K562 (cell line): ENCODE measurements at regions not wholly inside any gene's neighbourhood (a gene's known extent, or its start where the extent isn't known, plus 50 kb on each side); places are given as distances from the start of the nearest gene placed in this dataset.

Source experiments
- CTBP1 ChIP-seq: fragments of 450-650 bp; IDR thresholded peaks from 2 replicates; pipeline ENCODE4 v1.6.1; 2016; ENCODE audit warnings: borderline replicate concordance
- TAF15 ChIP-seq: fragments of 200-400 bp; formaldehyde crosslinking; IDR thresholded peaks from 2 replicates; pipeline ENCODE4 v1.6.1; 2017; ENCODE audit warnings: mild to moderate bottlenecking, low read depth, low read length, moderate library complexity
- ZNF143 ChIP-seq: sonication (generic); formaldehyde crosslinking; IDR thresholded peaks from 2 replicates; pipeline ENCODE4 v1.9.0; 2022; ENCODE audit warnings: mild to moderate bottlenecking, missing genetic modification reagents
- ZNF431 ChIP-seq: sonication (generic); formaldehyde crosslinking; IDR thresholded peaks from 2 replicates; pipeline ENCODE4 v1.8.0; 2022; ENCODE audit warnings: mild to moderate bottlenecking, missing genetic modification reagents
- ZNF436 ChIP-seq: fragments of 250-450, 450-650 bp; sonication (Bioruptor Pico); formaldehyde crosslinking; IDR thresholded peaks from 2 replicates; pipeline ENCODE4 v1.7.0; 2020; ENCODE audit warnings: mild to moderate bottlenecking
- TF ChIP-seq, protein P1 (sequence below): fragments of 450-650 bp; IDR thresholded peaks from 2 replicates; pipeline ENCODE4 v1.6.1; 2016; ENCODE audit warnings: low read depth
- TF ChIP-seq, protein P2 (sequence below): fragments of 250-450 bp; sonication (Bioruptor Pico); IDR thresholded peaks from 2 replicates; pipeline ENCODE4 v1.4.0; 2020; ENCODE audit warnings: mild to moderate bottlenecking
- TF ChIP-seq, protein P3 (sequence below): sonication (generic); formaldehyde crosslinking; IDR thresholded peaks from 2 replicates; pipeline ENCODE4 v1.8.0; 2022; ENCODE audit warnings: missing genetic modification reagents, mild to moderate bottlenecking, moderate library complexity, borderline replicate concordance
- TF ChIP-seq, protein P4 (sequence below): IDR thresholded peaks from 3 replicates; pipeline ENCODE4 v1.6.1; 2011; ENCODE audit warnings: borderline replicate concordance, mild to moderate bottlenecking, moderate library complexity; ENCODE audit not compliant: insufficient read length; ENCODE audit errors: extremely low read depth
- TF ChIP-seq, protein P5 (sequence below): IDR thresholded peaks from 2 replicates; pipeline ENCODE4 v1.6.1; 2011; ENCODE audit warnings: borderline replicate concordance, low read depth, mild to moderate bottlenecking, moderate library complexity, low read length; ENCODE audit not compliant: insufficient read depth, poor library complexity, severe bottlenecking

DNA sequence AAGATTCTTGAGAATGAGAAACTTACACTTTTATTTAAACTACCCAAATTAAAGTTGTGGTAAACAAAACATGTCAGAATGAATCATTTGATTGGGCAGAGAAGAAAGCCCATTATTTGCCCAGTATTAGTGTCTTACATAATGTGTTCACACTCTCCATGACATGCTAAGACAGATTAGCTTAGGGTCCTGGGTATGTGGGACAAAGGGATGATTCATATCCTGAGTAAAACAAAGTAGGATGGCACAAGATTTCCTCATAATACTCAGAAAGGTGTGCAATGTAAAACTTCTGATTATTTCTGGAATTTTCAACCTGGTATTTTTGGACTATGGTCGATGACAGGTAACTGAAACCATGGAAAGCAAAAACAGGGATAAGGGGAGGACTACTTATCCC is 183.9 kb upstream of the POU5F2 start (continued):
- TF ChIP-seq, protein P1, sequence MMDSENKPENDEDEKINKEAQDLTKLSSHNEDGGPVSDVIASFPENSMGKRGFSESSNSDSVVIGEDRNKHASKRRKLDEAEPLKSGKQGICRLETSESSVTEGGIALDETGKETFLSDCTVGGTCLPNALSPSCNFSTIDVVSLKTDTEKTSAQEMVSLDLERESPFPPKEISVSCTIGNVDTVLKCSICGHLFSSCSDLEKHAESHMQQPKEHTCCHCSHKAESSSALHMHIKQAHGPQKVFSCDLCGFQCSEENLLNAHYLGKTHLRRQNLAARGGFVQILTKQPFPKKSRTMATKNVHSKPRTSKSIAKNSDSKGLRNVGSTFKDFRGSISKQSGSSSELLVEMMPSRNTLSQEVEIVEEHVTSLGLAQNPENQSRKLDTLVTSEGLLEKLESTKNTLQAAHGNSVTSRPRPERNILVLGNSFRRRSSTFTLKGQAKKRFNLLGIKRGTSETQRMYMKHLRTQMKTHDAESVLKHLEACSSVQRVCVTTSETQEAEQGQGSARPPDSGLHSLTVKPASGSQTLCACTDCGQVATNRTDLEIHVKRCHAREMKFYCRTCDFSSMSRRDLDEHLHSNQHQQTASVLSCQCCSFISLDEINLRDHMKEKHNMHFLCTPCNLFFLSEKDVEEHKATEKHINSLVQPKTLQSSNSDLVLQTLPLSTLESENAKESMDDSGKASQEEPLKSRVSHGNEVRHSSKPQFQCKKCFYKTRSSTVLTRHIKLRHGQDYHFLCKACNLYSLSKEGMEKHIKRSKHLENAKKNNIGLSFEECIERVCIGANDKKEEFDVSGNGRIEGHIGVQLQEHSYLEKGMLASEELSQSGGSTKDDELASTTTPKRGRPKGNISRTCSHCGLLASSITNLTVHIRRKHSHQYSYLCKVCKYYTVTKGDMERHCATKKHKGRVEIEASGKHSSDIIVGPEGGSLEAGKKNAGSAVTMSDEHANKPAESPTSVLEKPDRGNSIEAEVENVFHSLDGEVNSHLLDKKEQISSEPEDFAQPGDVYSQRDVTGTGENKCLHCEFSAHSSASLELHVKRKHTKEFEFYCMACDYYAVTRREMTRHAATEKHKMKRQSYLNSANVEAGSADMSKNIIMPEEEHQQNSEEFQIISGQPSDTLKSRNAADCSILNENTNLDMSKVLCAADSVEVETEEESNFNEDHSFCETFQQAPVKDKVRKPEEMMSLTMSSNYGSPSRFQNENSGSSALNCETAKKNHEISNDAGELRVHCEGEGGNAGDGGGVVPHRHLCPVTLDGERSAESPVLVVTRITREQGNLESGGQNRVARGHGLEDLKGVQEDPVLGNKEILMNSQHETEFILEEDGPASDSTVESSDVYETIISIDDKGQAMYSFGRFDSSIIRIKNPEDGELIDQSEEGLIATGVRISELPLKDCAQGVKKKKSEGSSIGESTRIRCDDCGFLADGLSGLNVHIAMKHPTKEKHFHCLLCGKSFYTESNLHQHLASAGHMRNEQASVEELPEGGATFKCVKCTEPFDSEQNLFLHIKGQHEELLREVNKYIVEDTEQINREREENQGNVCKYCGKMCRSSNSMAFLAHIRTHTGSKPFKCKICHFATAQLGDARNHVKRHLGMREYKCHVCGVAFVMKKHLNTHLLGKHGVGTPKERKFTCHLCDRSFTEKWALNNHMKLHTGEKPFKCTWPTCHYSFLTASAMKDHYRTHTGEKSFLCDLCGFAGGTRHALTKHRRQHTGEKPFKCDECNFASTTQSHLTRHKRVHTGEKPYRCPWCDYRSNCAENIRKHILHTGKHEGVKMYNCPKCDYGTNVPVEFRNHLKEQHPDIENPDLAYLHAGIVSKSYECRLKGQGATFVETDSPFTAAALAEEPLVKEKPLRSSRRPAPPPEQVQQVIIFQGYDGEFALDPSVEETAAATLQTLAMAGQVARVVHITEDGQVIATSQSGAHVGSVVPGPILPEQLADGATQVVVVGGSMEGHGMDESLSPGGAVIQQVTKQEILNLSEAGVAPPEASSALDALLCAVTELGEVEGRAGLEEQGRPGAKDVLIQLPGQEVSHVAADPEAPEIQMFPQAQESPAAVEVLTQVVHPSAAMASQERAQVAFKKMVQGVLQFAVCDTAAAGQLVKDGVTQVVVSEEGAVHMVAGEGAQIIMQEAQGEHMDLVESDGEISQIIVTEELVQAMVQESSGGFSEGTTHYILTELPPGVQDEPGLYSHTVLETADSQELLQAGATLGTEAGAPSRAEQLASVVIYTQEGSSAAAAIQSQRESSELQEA: no peak
- TF ChIP-seq, protein P2, sequence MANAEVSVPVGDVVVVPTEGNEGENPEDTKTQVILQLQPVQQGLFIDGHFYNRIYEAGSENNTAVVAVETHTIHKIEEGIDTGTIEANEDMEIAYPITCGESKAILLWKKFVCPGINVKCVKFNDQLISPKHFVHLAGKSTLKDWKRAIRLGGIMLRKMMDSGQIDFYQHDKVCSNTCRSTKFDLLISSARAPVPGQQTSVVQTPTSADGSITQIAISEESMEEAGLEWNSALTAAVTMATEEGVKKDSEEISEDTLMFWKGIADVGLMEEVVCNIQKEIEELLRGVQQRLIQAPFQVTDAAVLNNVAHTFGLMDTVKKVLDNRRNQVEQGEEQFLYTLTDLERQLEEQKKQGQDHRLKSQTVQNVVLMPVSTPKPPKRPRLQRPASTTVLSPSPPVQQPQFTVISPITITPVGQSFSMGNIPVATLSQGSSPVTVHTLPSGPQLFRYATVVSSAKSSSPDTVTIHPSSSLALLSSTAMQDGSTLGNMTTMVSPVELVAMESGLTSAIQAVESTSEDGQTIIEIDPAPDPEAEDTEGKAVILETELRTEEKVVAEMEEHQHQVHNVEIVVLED (CRISPR knock-in tag): no peak
- TF ChIP-seq, protein P3, sequence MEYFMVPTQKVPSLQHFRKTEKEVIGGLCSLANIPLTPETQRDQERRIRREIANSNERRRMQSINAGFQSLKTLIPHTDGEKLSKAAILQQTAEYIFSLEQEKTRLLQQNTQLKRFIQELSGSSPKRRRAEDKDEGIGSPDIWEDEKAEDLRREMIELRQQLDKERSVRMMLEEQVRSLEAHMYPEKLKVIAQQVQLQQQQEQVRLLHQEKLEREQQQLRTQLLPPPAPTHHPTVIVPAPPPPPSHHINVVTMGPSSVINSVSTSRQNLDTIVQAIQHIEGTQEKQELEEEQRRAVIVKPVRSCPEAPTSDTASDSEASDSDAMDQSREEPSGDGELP (CRISPR knock-in tag): no peak
- TF ChIP-seq, protein P4, sequence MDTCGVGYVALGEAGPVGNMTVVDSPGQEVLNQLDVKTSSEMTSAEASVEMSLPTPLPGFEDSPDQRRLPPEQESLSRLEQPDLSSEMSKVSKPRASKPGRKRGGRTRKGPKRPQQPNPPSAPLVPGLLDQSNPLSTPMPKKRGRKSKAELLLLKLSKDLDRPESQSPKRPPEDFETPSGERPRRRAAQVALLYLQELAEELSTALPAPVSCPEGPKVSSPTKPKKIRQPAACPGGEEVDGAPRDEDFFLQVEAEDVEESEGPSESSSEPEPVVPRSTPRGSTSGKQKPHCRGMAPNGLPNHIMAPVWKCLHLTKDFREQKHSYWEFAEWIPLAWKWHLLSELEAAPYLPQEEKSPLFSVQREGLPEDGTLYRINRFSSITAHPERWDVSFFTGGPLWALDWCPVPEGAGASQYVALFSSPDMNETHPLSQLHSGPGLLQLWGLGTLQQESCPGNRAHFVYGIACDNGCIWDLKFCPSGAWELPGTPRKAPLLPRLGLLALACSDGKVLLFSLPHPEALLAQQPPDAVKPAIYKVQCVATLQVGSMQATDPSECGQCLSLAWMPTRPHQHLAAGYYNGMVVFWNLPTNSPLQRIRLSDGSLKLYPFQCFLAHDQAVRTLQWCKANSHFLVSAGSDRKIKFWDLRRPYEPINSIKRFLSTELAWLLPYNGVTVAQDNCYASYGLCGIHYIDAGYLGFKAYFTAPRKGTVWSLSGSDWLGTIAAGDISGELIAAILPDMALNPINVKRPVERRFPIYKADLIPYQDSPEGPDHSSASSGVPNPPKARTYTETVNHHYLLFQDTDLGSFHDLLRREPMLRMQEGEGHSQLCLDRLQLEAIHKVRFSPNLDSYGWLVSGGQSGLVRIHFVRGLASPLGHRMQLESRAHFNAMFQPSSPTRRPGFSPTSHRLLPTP: no peak
- TF ChIP-seq CTBP1 (no peak), ZNF436 (CRISPR knock-in tag) (no peak), ZNF143 (CRISPR knock-in tag) (no peak), TAF15 (no peak), ZNF431 (no peak)
- TF ChIP-seq, protein P5, sequence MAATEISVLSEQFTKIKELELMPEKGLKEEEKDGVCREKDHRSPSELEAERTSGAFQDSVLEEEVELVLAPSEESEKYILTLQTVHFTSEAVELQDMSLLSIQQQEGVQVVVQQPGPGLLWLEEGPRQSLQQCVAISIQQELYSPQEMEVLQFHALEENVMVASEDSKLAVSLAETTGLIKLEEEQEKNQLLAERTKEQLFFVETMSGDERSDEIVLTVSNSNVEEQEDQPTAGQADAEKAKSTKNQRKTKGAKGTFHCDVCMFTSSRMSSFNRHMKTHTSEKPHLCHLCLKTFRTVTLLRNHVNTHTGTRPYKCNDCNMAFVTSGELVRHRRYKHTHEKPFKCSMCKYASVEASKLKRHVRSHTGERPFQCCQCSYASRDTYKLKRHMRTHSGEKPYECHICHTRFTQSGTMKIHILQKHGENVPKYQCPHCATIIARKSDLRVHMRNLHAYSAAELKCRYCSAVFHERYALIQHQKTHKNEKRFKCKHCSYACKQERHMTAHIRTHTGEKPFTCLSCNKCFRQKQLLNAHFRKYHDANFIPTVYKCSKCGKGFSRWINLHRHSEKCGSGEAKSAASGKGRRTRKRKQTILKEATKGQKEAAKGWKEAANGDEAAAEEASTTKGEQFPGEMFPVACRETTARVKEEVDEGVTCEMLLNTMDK: no peak
